Neuronal stem cell (in vitro differentiated cells): ENCODE measurements at regions not wholly inside any gene's neighbourhood (a gene's known extent, or its start where the extent isn't known, plus 50 kb on each side); places are given as distances from the start of the nearest gene placed in this dataset.

ENCODE experiments used
- DNase-seq: peaks from one replicate; pipeline ENCODE4 v3.0.0-alpha.2; 2013; ENCODE audit warnings: low spot score
- H2AFZ ChIP-seq: one replicate; pipeline ENCODE4 v1.6.1; 2013; ENCODE audit warnings: mild to moderate bottlenecking, low read length, inconsistent platforms
- H2AK5ac ChIP-seq: 2 replicates; pipeline ENCODE4 v1.6.1; 2013; ENCODE audit warnings: low read depth, mild to moderate bottlenecking, inconsistent platforms, low read length, moderate library complexity, mixed read lengths
- H2BK120ac ChIP-seq: 2 replicates; pipeline ENCODE4 v1.6.1; 2013; ENCODE audit warnings: low read depth, mild to moderate bottlenecking, inconsistent platforms, low read length, moderate library complexity, mixed read lengths
- H2BK12ac ChIP-seq: one replicate; pipeline ENCODE4 v1.6.1; 2013; ENCODE audit warnings: low read length, inconsistent platforms
- H2BK15ac ChIP-seq: 2 replicates; pipeline ENCODE4 v1.6.1; 2013; ENCODE audit warnings: mild to moderate bottlenecking, low read length, inconsistent platforms, mixed read lengths
- H2BK5ac ChIP-seq: one replicate; pipeline ENCODE4 v1.6.1; 2013; ENCODE audit warnings: inconsistent platforms, mild to moderate bottlenecking, low read length, moderate library complexity
- H3K14ac ChIP-seq: one replicate; pipeline ENCODE4 v1.6.1; 2013; ENCODE audit warnings: low read length, inconsistent platforms
- H3K18ac ChIP-seq: 2 replicates; pipeline ENCODE4 v1.6.1; 2013; ENCODE audit warnings: low read length, inconsistent platforms
- H3K23ac ChIP-seq: 2 replicates; pipeline ENCODE4 v1.6.1; 2013; ENCODE audit warnings: low read depth, mild to moderate bottlenecking, mixed read lengths, low read length, inconsistent platforms; ENCODE audit not compliant: poor library complexity
- H3K27ac ChIP-seq: replicated peaks from 3 replicates; pipeline ENCODE4 v1.5.1; 2013; ENCODE audit warnings: low read length, inconsistent platforms
- H3K27me3 ChIP-seq, 3 experiments: 2 replicates each; pipeline ENCODE4 v1.6.1; 2013; ENCODE audit warnings: low read length in 3 of 3, mild to moderate bottlenecking in 2 of 3, inconsistent platforms in 1 of 3, low read depth in 1 of 3, mixed read lengths in 1 of 3, moderate library complexity in 1 of 3; ENCODE audit not compliant: control insufficient read depth in 3 of 3, insufficient read depth in 3 of 3
- H3K36me3 ChIP-seq, 2 donors: replicated peaks in 1 of 2; 2 replicates each; pipeline ENCODE4 v1.6.1; 2013; ENCODE audit warnings: low read length in 2 of 2; ENCODE audit not compliant: control insufficient read depth in 2 of 2, insufficient read depth in 2 of 2
- H3K4ac ChIP-seq: 2 replicates; pipeline ENCODE4 v1.6.1; 2013; ENCODE audit warnings: inconsistent platforms, mild to moderate bottlenecking, low read length, moderate library complexity
- H3K4me1 ChIP-seq, 2 donors: 1 replicate in 1 of 2; 2 replicates in 1 of 2; pipeline ENCODE4 v1.6.1; 2013; ENCODE audit warnings: low read length in 2 of 2, low read depth in 1 of 2; ENCODE audit not compliant: control insufficient read depth in 2 of 2, insufficient read depth in 1 of 2
- H3K4me2 ChIP-seq: one replicate; pipeline ENCODE4 v1.6.1; 2013; ENCODE audit warnings: mild to moderate bottlenecking, low read length, inconsistent platforms; ENCODE audit not compliant: insufficient read depth, poor library complexity, severe bottlenecking
- H3K4me3 ChIP-seq, 2 donors: 2 replicates each; pipeline ENCODE4 v1.5.1; 2013; ENCODE audit warnings: low read length in 2 of 2, mild to moderate bottlenecking in 2 of 2, inconsistent platforms in 1 of 2, moderate library complexity in 1 of 2
- H3K79me1 ChIP-seq: one replicate; pipeline ENCODE4 v1.6.1; 2013; ENCODE audit warnings: low read depth, mild to moderate bottlenecking, inconsistent platforms, low read length, moderate library complexity
- H3K9ac ChIP-seq: one replicate; pipeline ENCODE4 v1.6.1; 2013; ENCODE audit warnings: mild to moderate bottlenecking, low read depth, low read length, inconsistent platforms; ENCODE audit not compliant: poor library complexity
- H3K9me3 ChIP-seq, 2 donors: replicated peaks in 1 of 2; 2 replicates each; pipeline versions ENCODE3 to v1.6.1; 2013; ENCODE audit warnings: low read length in 2 of 2, mild to moderate bottlenecking in 2 of 2, inconsistent platforms in 1 of 2, low read depth in 1 of 2, mixed read lengths in 1 of 2, moderate library complexity in 1 of 2; ENCODE audit not compliant: control insufficient read depth in 2 of 2, insufficient read depth in 1 of 2
- H4K8ac ChIP-seq: one replicate; pipeline ENCODE4 v1.6.1; 2013; ENCODE audit warnings: low read depth, mild to moderate bottlenecking, inconsistent platforms, low read length, moderate library complexity
- H4K91ac ChIP-seq: one replicate; pipeline ENCODE4 v1.6.1; 2013; ENCODE audit warnings: low read length, low read depth, mild to moderate bottlenecking, inconsistent platforms; ENCODE audit not compliant: poor library complexity
- WGBS, 2 donors: extraction: QIAGEN DNeasy Blood & Tissue Kit; methylation state at CpG; one replicate each; pipeline ENCODE4 v1.1.7; 2013; ENCODE audit warnings: missing lambda C conversion rate in 2 of 2, mixed read lengths in 1 of 2; ENCODE audit not compliant: insufficient read length in 2 of 2, insufficient replicate concordance in 1 of 2; ENCODE audit errors: extremely low coverage in 2 of 2; 5-methylcytosine and 5-hydroxymethylcytosine counted together

DNA sequence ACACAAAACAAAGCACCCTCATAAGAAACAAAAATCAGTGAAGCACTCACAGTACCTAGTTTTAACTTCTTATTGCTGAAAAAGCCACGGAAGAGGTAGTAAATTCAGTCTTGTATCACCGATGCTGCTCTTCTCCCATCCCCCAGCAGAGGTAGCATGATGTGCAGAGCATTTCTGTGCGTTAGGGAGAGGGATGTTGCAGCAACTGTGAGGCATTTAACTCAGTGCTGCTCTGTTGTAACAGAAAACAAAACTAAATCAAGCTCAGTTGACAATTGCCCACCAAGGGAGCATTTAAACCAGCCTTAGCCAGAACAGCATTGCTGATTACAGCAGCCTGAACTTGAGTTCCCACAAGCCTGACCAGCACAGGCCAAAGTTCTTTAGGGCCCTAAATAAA is 1279.7 kb upstream of the ADGRL3 start:
- Histone ChIP-seq H3K4me2 (no peak overlapping the region), H4K8ac (no peak overlapping the region), H3K4me1 (peaks cover 0 to 6% of the 10 kb centered on the region in 2 donors), H3K23ac (no peak overlapping the region), H3K9me3 (no peaks in the 10 kb centered on the region), H2BK12ac (no peak overlapping the region), H3K9ac (no peak overlapping the region), H3K79me1 (no peaks in the 10 kb centered on the region), H3K18ac (no peak overlapping the region), H2BK5ac (no peak overlapping the region), H3K4ac (no peak overlapping the region), H2BK120ac (no peak overlapping the region), H3K27ac (no peak overlapping the region), H3K4me3 (no peak overlapping the region), H4K91ac (no peak overlapping the region), H3K36me3 (no peaks in the 10 kb centered on the region), H2BK15ac (no peak overlapping the region), H2AFZ (peak overlapping the region; percentile 46), H3K27me3 (no peaks in the 10 kb centered on the region), H3K14ac (no peak overlapping the region), H2AK5ac (no peak overlapping the region)
- WGBS, 2 donors = no CpG with 5 or more reads among the region's 3 CpGs
- DNase-seq = peak; percentile 11

- H3K79me1 ChIP-seq = no peaks in the 10 kb centered on the region
- H2AFZ ChIP-seq = no peak overlapping the region
- no CpG with 5 or more reads among the region's 1 CpG for WGBS, 2 donors
- H3K9me3 ChIP-seq = no peaks in the 10 kb centered on the region
- H3K4me2 ChIP-seq = no peak overlapping the region
- no peak overlapping the region for H2BK5ac ChIP-seq
- no peak overlapping the region for H3K23ac ChIP-seq
- no peak overlapping the region for H4K8ac ChIP-seq
- H3K4me3 ChIP-seq = no peak overlapping the region
- H3K4me1 ChIP-seq = peaks cover 0 to 5% of the 10 kb centered on the region in 2 donors
- no peak overlapping the region for H2BK12ac ChIP-seq
- no peaks in the 10 kb centered on the region for H3K36me3 ChIP-seq
- H3K9ac ChIP-seq = no peak overlapping the region
- no peak for DNase-seq
- H3K18ac ChIP-seq = no peak overlapping the region
- H3K27ac ChIP-seq = no peak overlapping the region
- H3K27me3 ChIP-seq = no peaks in the 10 kb centered on the region
- H4K91ac ChIP-seq = no peak overlapping the region
- no peak overlapping the region for H2AK5ac ChIP-seq
- H2BK120ac ChIP-seq = no peak overlapping the region
- no peak overlapping the region for H3K14ac ChIP-seq
- H3K4ac ChIP-seq = no peak overlapping the region
- no peak overlapping the region for H2BK15ac ChIP-seq
These were observed 1274.8 kb upstream of the ADGRL3 start for GRCh38 chr4:59925290-59925689.

DNA sequence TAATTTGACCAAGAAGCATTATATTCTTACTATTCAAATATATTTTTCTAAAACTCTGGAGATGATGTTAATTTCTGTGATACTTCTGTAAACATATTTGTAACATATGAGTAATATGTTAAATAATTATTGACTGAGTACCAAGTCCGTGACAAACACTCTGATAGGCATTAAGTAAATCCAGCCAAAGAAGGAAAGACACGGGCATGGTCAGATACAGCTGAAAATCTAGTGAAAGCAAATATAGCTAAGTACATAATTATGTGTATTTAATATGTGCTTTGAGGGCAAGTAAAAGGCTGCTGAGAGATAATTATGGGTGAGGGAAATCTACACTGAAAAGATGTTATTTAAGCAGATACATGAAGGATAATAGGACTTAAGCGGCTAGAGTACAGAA is 1263.6 kb upstream of the ADGRL3 start:
- Histone ChIP-seq H3K4me2 (no peak overlapping the region), H4K91ac (no peak overlapping the region), H3K4ac (no peak overlapping the region), H2BK12ac (no peak overlapping the region), H3K27ac (no peak overlapping the region), H3K36me3 (no peaks in the 10 kb centered on the region), H3K9me3 (no peaks in the 10 kb centered on the region), H3K27me3 (no peaks in the 10 kb centered on the region), H3K14ac (no peak overlapping the region), H3K23ac (no peak overlapping the region), H2AK5ac (no peak overlapping the region), H3K4me1 (no peaks in the 10 kb centered on the region), H4K8ac (no peak overlapping the region), H3K4me3 (no peak overlapping the region), H3K9ac (no peak overlapping the region), H3K79me1 (no peaks in the 10 kb centered on the region), H2BK15ac (no peak overlapping the region), H2BK5ac (no peak overlapping the region), H3K18ac (no peak overlapping the region), H2AFZ (no peak overlapping the region), H2BK120ac (no peak overlapping the region)
- DNase-seq = no peak
- WGBS, 2 donors = no CpG with 5 or more reads among the region's 3 CpGs

GRCh38 chr4:59938166-59938565 is 1262.0 kb upstream of the ADGRL3 start:
- Histone ChIP-seq H3K4me3 (no peak overlapping the region), H3K18ac (no peak overlapping the region), H3K23ac (no peak overlapping the region), H4K91ac (no peak overlapping the region), H2BK120ac (no peak overlapping the region), H2BK5ac (no peak overlapping the region), H3K14ac (no peak overlapping the region), H3K79me1 (no peaks in the 10 kb centered on the region), H3K27ac (no peak overlapping the region), H3K4ac (no peak overlapping the region), H2BK15ac (no peak overlapping the region), H2AK5ac (no peak overlapping the region), H2AFZ (no peak overlapping the region), H3K4me1 (no peaks in the 10 kb centered on the region), H3K4me2 (no peak overlapping the region), H3K27me3 (no peaks in the 10 kb centered on the region), H3K9me3 (no peaks in the 10 kb centered on the region), H4K8ac (no peak overlapping the region), H3K9ac (no peak overlapping the region), H2BK12ac (no peak overlapping the region), H3K36me3 (no peaks in the 10 kb centered on the region)
- DNase-seq = no peak
- no CpG with 5 or more reads among the region's 1 CpG for WGBS, 2 donors
